K562 (cell line): ENCODE measurements at regions not wholly inside any gene's neighbourhood (a gene's known extent, or its start where the extent isn't known, plus 50 kb on each side); places are given as distances from the start of the nearest gene placed in this dataset.
A peak's percentile ranks its signal among the peaks of the same experiment; 100 is the strongest.

Experiments used
- DIDO1 ChIP-seq: fragments of 450-650 bp; IDR thresholded peaks from 2 replicates; pipeline ENCODE4 v1.6.1; 2016; ENCODE audit warnings: low read depth, missing biosample characterization, missing genetic modification characterization
- E2F6 ChIP-seq, 2 experiments: IDR thresholded peaks; 2 replicates each; pipeline ENCODE4 v1.6.1; 2011; ENCODE audit warnings: borderline replicate concordance in 1 of 2, control low read depth in 1 of 2, low read depth in 1 of 2, low read length in 1 of 2, mild to moderate bottlenecking in 1 of 2, mixed read lengths in 1 of 2, moderate library complexity in 1 of 2; ENCODE audit not compliant: insufficient read depth in 1 of 2, insufficient read length in 1 of 2, poor library complexity in 1 of 2, severe bottlenecking in 1 of 2; ENCODE audit errors: extremely low read depth in 1 of 2
- GABPA ChIP-seq: fragments of 200-800 bp; sonication (Bioruptor generic); conservative IDR thresholded peaks from 2 replicates; pipeline ENCODE4 v1.6.1; 2016; ENCODE audit warnings: low read depth, missing genetic modification characterization, missing compliant biosample characterization
- GTF2E2 ChIP-seq: fragments of 200-800 bp; sonication (Bioruptor generic); IDR thresholded peaks from 2 replicates; pipeline ENCODE4 v1.6.1; 2016; ENCODE audit warnings: missing genetic modification characterization, missing compliant biosample characterization
- HDAC1 ChIP-seq, 2 experiments: fragments of 450-650 bp; IDR thresholded peaks; 2 replicates each; pipeline ENCODE4 v1.6.1; 2016 to 2017; ENCODE audit warnings: inconsistent platforms in 1 of 2, mild to moderate bottlenecking in 1 of 2, moderate library complexity in 1 of 2
- JUN ChIP-seq, 2 experiments: sonication (generic) in 1 of 2; formaldehyde crosslinking in 1 of 2; IDR thresholded peaks; 2 replicates each; pipeline versions ENCODE4 v1.6.1 to v1.8.0; 2012 to 2022; ENCODE audit warnings: borderline replicate concordance in 2 of 2, mild to moderate bottlenecking in 2 of 2, improper control_type of control experiment in 1 of 2, low read depth in 1 of 2, low read length in 1 of 2, missing genetic modification reagents in 1 of 2
- KAT2B ChIP-seq: IDR thresholded peaks from one replicate; pipeline ENCODE4 v1.6.1; 2012; ENCODE audit warnings: low read depth, mild to moderate bottlenecking, control low read depth, inconsistent platforms, low read length, moderate library complexity
- KLF13 ChIP-seq: fragments of 450-650 bp; IDR thresholded peaks from 2 replicates; pipeline ENCODE4 v1.6.1; 2016; ENCODE audit warnings: missing genetic modification characterization, low read depth, mild to moderate bottlenecking, missing compliant biosample characterization, moderate library complexity, borderline replicate concordance
- MCM5 ChIP-seq: fragments of 450-650 bp; IDR thresholded peaks from 2 replicates; pipeline ENCODE4 v1.6.1; 2016; ENCODE audit warnings: low read depth
- MCM7 ChIP-seq, 2 experiments: fragments of 450-650 bp; IDR thresholded peaks; 2 replicates each; pipeline ENCODE4 v1.6.1; 2016 to 2018
- MIER1 ChIP-seq: fragments of 450-650 bp; IDR thresholded peaks from 2 replicates; pipeline ENCODE4 v1.6.1; 2016; ENCODE audit warnings: antibody characterized with exemption, mild to moderate bottlenecking, low read depth
- PHTF2 ChIP-seq: fragments of 250-450 bp; sonication (Bioruptor Pico); IDR thresholded peaks from 2 replicates; pipeline ENCODE4 v1.5.0; 2021; ENCODE audit warnings: mild to moderate bottlenecking
- PPARD ChIP-seq: fragments of 250-450 bp; sonication (Bioruptor Pico); IDR thresholded peaks from 2 replicates; pipeline ENCODE4 v1.8.0; 2022; ENCODE audit warnings: inconsistent platforms, mild to moderate bottlenecking, moderate library complexity
- RBM17 ChIP-seq: fragments of 200-400 bp; formaldehyde crosslinking; IDR thresholded peaks from 2 replicates; pipeline ENCODE4 v1.6.1; 2017; ENCODE audit warnings: low read depth, mild to moderate bottlenecking, low read length, borderline replicate concordance
- SMARCA5 ChIP-seq: fragments of 450-650 bp; IDR thresholded peaks from 2 replicates; pipeline ENCODE4 v1.6.1; 2016
- SRSF7 ChIP-seq: fragments of 200-400 bp; formaldehyde crosslinking; optimal IDR thresholded peaks from 2 replicates; pipeline ENCODE3; 2017; ENCODE audit warnings: mild to moderate bottlenecking, low read depth, low read length
- THAP7 ChIP-seq: fragments of 250-450 bp; sonication (Bioruptor Pico); IDR thresholded peaks from 2 replicates; pipeline ENCODE4 v1.5.0; 2021
- TF ChIP-seq, protein P1 (sequence below): fragments of 450-650 bp; IDR thresholded peaks from 2 replicates; pipeline ENCODE4 v1.6.1; 2018; ENCODE audit warnings: mild to moderate bottlenecking, low read depth; ENCODE audit not compliant: partially characterized antibody
- TF ChIP-seq, protein P2 (sequence below): fragments of 450-650 bp; formaldehyde crosslinking; IDR thresholded peaks from 2 replicates; pipeline ENCODE4 v1.4.0; 2022; ENCODE audit warnings: missing genetic modification characterization

GRCh38 chr6:26215585-26216358 lies 128.5 kb downstream of the HFE start (continued):
- TF ChIP-seq, protein P1, sequence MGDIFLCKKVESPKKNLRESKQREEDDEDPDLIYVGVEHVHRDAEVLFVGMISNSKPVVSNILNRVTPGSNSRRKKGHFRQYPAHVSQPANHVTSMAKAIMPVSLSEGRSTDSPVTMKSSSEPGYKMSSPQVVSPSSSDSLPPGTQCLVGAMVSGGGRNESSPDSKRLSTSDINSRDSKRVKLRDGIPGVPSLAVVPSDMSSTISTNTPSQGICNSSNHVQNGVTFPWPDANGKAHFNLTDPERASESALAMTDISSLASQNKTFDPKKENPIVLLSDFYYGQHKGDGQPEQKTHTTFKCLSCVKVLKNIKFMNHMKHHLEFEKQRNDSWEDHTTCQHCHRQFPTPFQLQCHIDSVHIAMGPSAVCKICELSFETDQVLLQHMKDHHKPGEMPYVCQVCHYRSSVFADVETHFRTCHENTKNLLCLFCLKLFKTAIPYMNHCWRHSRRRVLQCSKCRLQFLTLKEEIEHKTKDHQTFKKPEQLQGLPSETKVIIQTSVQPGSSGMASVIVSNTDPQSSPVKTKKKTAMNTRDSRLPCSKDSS = no peak
- TF ChIP-seq GABPA (no peak), PPARD (no peak), THAP7 (no peak), MCM7 (IDR thresholded peaks at IDR 0.05) (no peak), SRSF7 (no peak), KAT2B (no peak), DIDO1 (no peak), MCM5 (no peak), MIER1 (no peak), SMARCA5 (no peak), PHTF2 (CRISPR knock-in tag) (peak; percentile 54; the same call in 1 of the 2 replicates), JUN (IDR thresholded peaks at IDR 0.05; ENCODE audit: borderline replicate concordance, low read depth, low read length) (no peak), JUN (CRISPR knock-in tag; IDR thresholded peaks at IDR 0.05; ENCODE audit: borderline replicate concordance) (peak; percentile 90; the same call in 1 of the 2 replicates), E2F6 (IDR thresholded peaks at IDR 0.05; ENCODE audit: borderline replicate concordance in 1 of 2, extremely low read depth in 1 of 2, insufficient read depth in 1 of 2, insufficient read length in 1 of 2, low read depth in 1 of 2, low read length in 1 of 2, poor library complexity in 1 of 2, severe bottlenecking in 1 of 2) (no peak), GTF2E2 (tag) (no peak), KLF13 (tag) (no peak), RBM17 (no peak), HDAC1 (IDR thresholded peaks at IDR 0.05) (no peak)
- TF ChIP-seq, protein P2, sequence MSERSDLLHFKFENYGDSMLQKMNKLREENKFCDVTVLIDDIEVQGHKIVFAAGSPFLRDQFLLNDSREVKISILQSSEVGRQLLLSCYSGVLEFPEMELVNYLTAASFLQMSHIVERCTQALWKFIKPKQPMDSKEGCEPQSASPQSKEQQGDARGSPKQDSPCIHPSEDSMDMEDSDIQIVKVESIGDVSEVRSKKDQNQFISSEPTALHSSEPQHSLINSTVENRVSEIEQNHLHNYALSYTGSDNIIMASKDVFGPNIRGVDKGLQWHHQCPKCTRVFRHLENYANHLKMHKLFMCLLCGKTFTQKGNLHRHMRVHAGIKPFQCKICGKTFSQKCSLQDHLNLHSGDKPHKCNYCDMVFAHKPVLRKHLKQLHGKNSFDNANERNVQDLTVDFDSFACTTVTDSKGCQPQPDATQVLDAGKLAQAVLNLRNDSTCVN = peak; percentile 82; the same call in 1 of the 2 replicates
